ENCODE measurements at regions not wholly inside any gene's neighbourhood (a gene's known extent, or its start where the extent isn't known, plus 50 kb on each side); places are given as distances from the start of the nearest gene placed in this dataset.
A peak's percentile ranks its signal among the peaks of the same experiment; 100 is the strongest.

- Histone ChIP-seq H3K4me3 (ENCODE audit: low read length in 3 of 3) (no peak overlapping the region), H3K27ac (ENCODE audit: low read depth in 2 of 2, low read length in 2 of 2) (no peak overlapping the region), H3K27me3 (ENCODE audit: control insufficient read depth, insufficient read depth, low read length) (no peaks in the 10 kb centered on the region), H3K4me1 (ENCODE audit: control insufficient read depth in 2 of 3, insufficient read depth in 2 of 3, low read depth in 1 of 3, low read length in 3 of 3) (no peaks in the 10 kb centered on the region), H3K9me3 (ENCODE audit: control insufficient read depth in 2 of 3, insufficient read depth in 1 of 3, low read length in 3 of 3) (no peaks in the 10 kb centered on the region), H3K9ac (ENCODE audit: low read length in 3 of 3) (no peak overlapping the region), H3K36me3 (ENCODE audit: control insufficient read depth in 2 of 3, insufficient read depth in 3 of 3, low read length in 3 of 3) (no peaks in the 10 kb centered on the region)
- no peak for DNase-seq
- intact Hi-C loops (cut with DNase I) = no loop called here
- TF ChIP-seq CTCF (IDR thresholded peaks at IDR 0.05; ENCODE audit: borderline replicate concordance, extremely low read depth, insufficient read depth) = no peak
- no peak for FAIRE-seq
Observed at GRCh38 chr3:118541796-118542195, 492.9 kb downstream of the IGSF11 start.

GRCh38 chr3:118543832-118544231 lies 490.8 kb downstream of the IGSF11 start:
- DNase-seq = peak in 1 of 5 donors; percentile 18
- TF ChIP-seq CTCF (IDR thresholded peaks at IDR 0.05; ENCODE audit: borderline replicate concordance, extremely low read depth, insufficient read depth) = no peak
- Histone ChIP-seq H3K9ac (ENCODE audit: low read length in 3 of 3) (no peak overlapping the region), H3K4me1 (ENCODE audit: control insufficient read depth in 2 of 3, insufficient read depth in 2 of 3, low read depth in 1 of 3, low read length in 3 of 3) (no peaks in the 10 kb centered on the region), H3K4me3 (ENCODE audit: low read length in 3 of 3) (no peak overlapping the region), H3K9me3 (ENCODE audit: control insufficient read depth in 2 of 3, insufficient read depth in 1 of 3, low read length in 3 of 3) (no peaks in the 10 kb centered on the region), H3K27ac (ENCODE audit: low read depth in 2 of 2, low read length in 2 of 2) (no peak overlapping the region), H3K27me3 (ENCODE audit: control insufficient read depth, insufficient read depth, low read length) (no peaks in the 10 kb centered on the region), H3K36me3 (ENCODE audit: control insufficient read depth in 2 of 3, insufficient read depth in 3 of 3, low read length in 3 of 3) (no peaks in the 10 kb centered on the region)
- FAIRE-seq = no peak
- intact Hi-C loops (cut with DNase I) = no loop called here

- FAIRE-seq (no peak), DNase-seq (no peak)
- Histone ChIP-seq H3K4me3 (ENCODE audit: low read length in 3 of 3) (no peak overlapping the region), H3K27ac (ENCODE audit: low read depth in 2 of 2, low read length in 2 of 2) (no peak overlapping the region), H3K4me1 (ENCODE audit: control insufficient read depth in 2 of 3, insufficient read depth in 2 of 3, low read depth in 1 of 3, low read length in 3 of 3) (no peaks in the 10 kb centered on the region), H3K9ac (ENCODE audit: low read length in 3 of 3) (no peak overlapping the region), H3K27me3 (ENCODE audit: control insufficient read depth, insufficient read depth, low read length) (no peaks in the 10 kb centered on the region), H3K9me3 (ENCODE audit: control insufficient read depth in 2 of 3, insufficient read depth in 1 of 3, low read length in 3 of 3) (no peaks in the 10 kb centered on the region), H3K36me3 (ENCODE audit: control insufficient read depth in 2 of 3, insufficient read depth in 3 of 3, low read length in 3 of 3) (no peaks in the 10 kb centered on the region)
- intact Hi-C loops (cut with DNase I) = no loop called here
- no peak for TF ChIP-seq CTCF (IDR thresholded peaks at IDR 0.05; ENCODE audit: borderline replicate concordance, extremely low read depth, insufficient read depth)
Observed at GRCh38 chr3:118544458-118544857, 490.2 kb downstream of the IGSF11 start.

- H3K9ac ChIP-seq (ENCODE audit: low read length in 3 of 3) = no peak overlapping the region
- no peak overlapping the region for H3K4me3 ChIP-seq (ENCODE audit: low read length in 3 of 3)
Observed at GRCh38 chr3:118548434-118548833, 486.2 kb downstream of the IGSF11 start.

More at GRCh38 chr3:118548434-118548833, 486.2 kb downstream of the IGSF11 start:
- Histone ChIP-seq H3K27me3 (ENCODE audit: control insufficient read depth, insufficient read depth, low read length) (no peaks in the 10 kb centered on the region), H3K4me1 (ENCODE audit: control insufficient read depth in 2 of 3, insufficient read depth in 2 of 3, low read depth in 1 of 3, low read length in 3 of 3) (no peaks in the 10 kb centered on the region), H3K27ac (ENCODE audit: low read depth in 2 of 2, low read length in 2 of 2) (no peak overlapping the region), H3K36me3 (ENCODE audit: control insufficient read depth in 2 of 3, insufficient read depth in 3 of 3, low read length in 3 of 3) (no peaks in the 10 kb centered on the region), H3K9me3 (ENCODE audit: control insufficient read depth in 2 of 3, insufficient read depth in 1 of 3, low read length in 3 of 3) (no peaks in the 10 kb centered on the region)
- no peak for TF ChIP-seq CTCF (IDR thresholded peaks at IDR 0.05; ENCODE audit: borderline replicate concordance, extremely low read depth, insufficient read depth)
- FAIRE-seq (no peak), DNase-seq (no peak)
- intact Hi-C loops (cut with DNase I) = no loop called here

Data from kidney (tissue), 13 donors.